Prostate gland (tissue), 2 donors: ENCODE measurements at regions not wholly inside any gene's neighbourhood (a gene's known extent, or its start where the extent isn't known, plus 50 kb on each side); places are given as distances from the start of the nearest gene placed in this dataset.

Experiments used
- POLR2AphosphoS5 ChIP-seq: sonication (generic); formaldehyde crosslinking; IDR thresholded peaks from one replicate; pipeline ENCODE4 v1.6.1; 2017; ENCODE audit warnings: antibody characterized with exemption
- TF ChIP-seq, protein P1 (sequence below), 4 experiments: fragments of 200-600 bp in 2 of 4; fragments of 450-650 bp in 2 of 4; sonication (generic) in 2 of 4; IDR thresholded peaks; 1 replicate in 3 of 4; 2 replicates in 1 of 4; pipeline ENCODE4 v1.5.1; 2016 to 2019; ENCODE audit warnings: antibody characterized with exemption in 4 of 4, mild to moderate bottlenecking in 2 of 4, moderate library complexity in 2 of 4

- TF ChIP-seq, protein P1, sequence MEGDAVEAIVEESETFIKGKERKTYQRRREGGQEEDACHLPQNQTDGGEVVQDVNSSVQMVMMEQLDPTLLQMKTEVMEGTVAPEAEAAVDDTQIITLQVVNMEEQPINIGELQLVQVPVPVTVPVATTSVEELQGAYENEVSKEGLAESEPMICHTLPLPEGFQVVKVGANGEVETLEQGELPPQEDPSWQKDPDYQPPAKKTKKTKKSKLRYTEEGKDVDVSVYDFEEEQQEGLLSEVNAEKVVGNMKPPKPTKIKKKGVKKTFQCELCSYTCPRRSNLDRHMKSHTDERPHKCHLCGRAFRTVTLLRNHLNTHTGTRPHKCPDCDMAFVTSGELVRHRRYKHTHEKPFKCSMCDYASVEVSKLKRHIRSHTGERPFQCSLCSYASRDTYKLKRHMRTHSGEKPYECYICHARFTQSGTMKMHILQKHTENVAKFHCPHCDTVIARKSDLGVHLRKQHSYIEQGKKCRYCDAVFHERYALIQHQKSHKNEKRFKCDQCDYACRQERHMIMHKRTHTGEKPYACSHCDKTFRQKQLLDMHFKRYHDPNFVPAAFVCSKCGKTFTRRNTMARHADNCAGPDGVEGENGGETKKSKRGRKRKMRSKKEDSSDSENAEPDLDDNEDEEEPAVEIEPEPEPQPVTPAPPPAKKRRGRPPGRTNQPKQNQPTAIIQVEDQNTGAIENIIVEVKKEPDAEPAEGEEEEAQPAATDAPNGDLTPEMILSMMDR (IDR thresholded peaks at IDR 0.05): no peak
- TF ChIP-seq POLR2AphosphoS5: no peak
These were observed 317.7 kb downstream of the LRRC70 start for GRCh38 chr5:62896121-62896893.
